MM.1S (cell line): ENCODE measurements at regions not wholly inside any gene's neighbourhood (a gene's known extent, or its start where the extent isn't known, plus 50 kb on each side); places are given as distances from the start of the nearest gene placed in this dataset.

Experiments
- DNase-seq: peaks from one replicate; pipeline ENCODE4 v3.0.0-alpha.2; 2015
- H2AFZ ChIP-seq: fragments of 300-600 bp; sonication (generic); 2 replicates; pipeline ENCODE4 v1.6.0; 2016; ENCODE audit warnings: antibody characterized with exemption, low read length
- H3F3A ChIP-seq: fragments of 300-600 bp; sonication (generic); 2 replicates; pipeline ENCODE4 v1.6.1; 2016; ENCODE audit warnings: mild to moderate bottlenecking, antibody characterized with exemption, low read length, moderate library complexity, mixed read lengths; ENCODE audit not compliant: insufficient read depth
- H3K27ac ChIP-seq: fragments of 300-600 bp; sonication (generic); 2 replicates; pipeline ENCODE4 v1.5.1; 2016; ENCODE audit warnings: mild to moderate bottlenecking, low read length
- H3K27me3 ChIP-seq: fragments of 300-600 bp; sonication (generic); replicated peaks from 2 replicates; pipeline ENCODE4 v1.6.0; 2016; ENCODE audit warnings: low read length; ENCODE audit not compliant: insufficient read depth
- H3K36me3 ChIP-seq: fragments of 300-600 bp; sonication (generic); replicated peaks from 2 replicates; pipeline ENCODE4 v1.6.1; 2016; ENCODE audit warnings: mild to moderate bottlenecking, low read length, mixed read lengths; ENCODE audit not compliant: insufficient read depth
- H3K4me1 ChIP-seq: fragments of 300-600 bp; sonication (generic); 2 replicates; pipeline ENCODE4 v1.6.1; 2016; ENCODE audit warnings: low read length, mixed read lengths
- H3K4me2 ChIP-seq: fragments of 300-600 bp; sonication (generic); 2 replicates; pipeline ENCODE4 v1.6.0; 2016; ENCODE audit warnings: low read depth, low read length
- H3K4me3 ChIP-seq: fragments of 300-600 bp; sonication (generic); 2 replicates; pipeline ENCODE4 v1.5.1; 2016; ENCODE audit warnings: low read length, mixed read lengths
- H3K79me2 ChIP-seq: fragments of 300-600 bp; sonication (generic); 2 replicates; pipeline ENCODE4 v1.6.1; 2016; ENCODE audit warnings: mixed run types, low read length, mixed read lengths
- H3K9ac ChIP-seq: fragments of 300-600 bp; sonication (generic); 2 replicates; pipeline ENCODE4 v1.6.1; 2016; ENCODE audit warnings: low read length, mixed read lengths
- H3K9me2 ChIP-seq: fragments of 300-600 bp; sonication (generic); replicated peaks from 2 replicates; pipeline ENCODE4 v1.6.1; 2016; ENCODE audit warnings: mild to moderate bottlenecking, low read length, mixed read lengths; ENCODE audit not compliant: insufficient read depth
- H3K9me3 ChIP-seq: fragments of 300-600 bp; sonication (generic); replicated peaks from 2 replicates; pipeline ENCODE4 v1.6.1; 2016; ENCODE audit warnings: mild to moderate bottlenecking, low read length, mixed read lengths; ENCODE audit not compliant: insufficient read depth
- H4K20me1 ChIP-seq: fragments of 300-600 bp; sonication (generic); 2 replicates; pipeline ENCODE4 v1.6.1; 2016; ENCODE audit warnings: mild to moderate bottlenecking, low read length, moderate library complexity, mixed read lengths; ENCODE audit not compliant: insufficient read depth
- EZH2 ChIP-seq: fragments of 300-600 bp; sonication (generic); optimal IDR thresholded peaks from 2 replicates; pipeline ENCODE3; 2017; ENCODE audit warnings: low read depth, mild to moderate bottlenecking, antibody characterized with exemption, low read length, mixed read lengths
- EZH2phosphoT487 ChIP-seq: fragments of 300-600 bp; sonication (generic); IDR thresholded peaks from 2 replicates; pipeline ENCODE4 v1.6.1; 2018; ENCODE audit warnings: antibody characterized with exemption, low read length
- TF ChIP-seq, protein P1 (sequence below): fragments of 300-600 bp; sonication (generic); IDR thresholded peaks from 2 replicates; pipeline ENCODE4 v1.5.1; 2016; ENCODE audit warnings: antibody characterized with exemption, low read length, mixed read lengths

DNA sequence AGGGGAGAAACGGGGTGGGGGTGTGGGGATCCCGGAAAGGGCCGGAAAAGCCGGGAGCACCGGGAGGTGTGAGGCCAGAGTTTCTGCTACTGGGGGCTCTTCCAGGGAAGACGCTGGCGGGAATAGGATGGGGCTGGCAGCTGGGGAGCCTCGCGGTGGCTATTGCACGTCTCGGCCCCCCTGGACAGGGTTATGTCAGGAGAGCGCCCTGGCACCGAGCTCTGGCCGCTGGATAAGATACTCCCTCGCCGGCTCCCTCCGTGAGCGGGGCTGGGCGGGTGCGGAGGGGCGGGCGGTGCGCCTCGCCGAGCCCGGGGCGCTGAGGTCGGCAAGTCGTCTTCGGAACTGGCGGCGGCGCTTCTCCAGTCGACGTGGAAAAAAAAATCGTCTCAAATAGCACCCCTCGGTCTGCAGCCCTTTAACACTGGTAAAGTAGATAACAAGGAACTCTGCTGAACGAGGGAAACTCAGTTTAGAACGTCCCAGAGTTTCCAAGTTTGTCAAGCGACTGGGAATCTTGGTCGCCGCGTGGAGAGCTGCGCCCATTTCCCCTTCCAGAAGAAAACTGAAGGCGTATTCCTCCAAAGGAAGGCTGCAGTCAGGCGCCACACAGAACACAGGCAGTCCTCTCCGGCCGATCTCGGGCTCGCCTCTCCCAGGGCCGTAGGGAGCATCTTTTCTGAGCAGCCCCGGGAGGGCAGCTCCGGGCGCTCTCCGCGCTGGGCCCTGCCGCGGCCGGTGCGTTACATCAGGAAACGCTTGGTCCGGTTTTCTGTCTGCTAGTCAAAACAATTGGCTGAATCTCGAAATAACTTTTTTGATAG is 115.1 kb downstream of the KCNRG start:
- Histone ChIP-seq H3K27ac (peak overlapping the region; percentile 3; the same call in 1 of the 2 replicates), H3K4me2 (peak overlapping the region; percentile 92), H3K36me3 (no peaks in the 10 kb centered on the region), H3K9me3 (no peaks in the 10 kb centered on the region), H4K20me1 (no peaks in the 10 kb centered on the region), H3K4me3 (peak overlapping the region; percentile 62), H2AFZ (peak overlapping the region; percentile 67), H3K79me2 (no peaks in the 10 kb centered on the region), H3K27me3 (peaks cover 16% of the 10 kb centered on the region), H3K9ac (peak overlapping the region; percentile 54), H3F3A (peaks cover 22% of the 10 kb centered on the region), H3K9me2 (no peaks in the 10 kb centered on the region), H3K4me1 (peaks cover 22% of the 10 kb centered on the region)
- DNase-seq, result peak; percentile 17
- TF ChIP-seq EZH2phosphoT487, result no peak
- TF ChIP-seq, protein P1, sequence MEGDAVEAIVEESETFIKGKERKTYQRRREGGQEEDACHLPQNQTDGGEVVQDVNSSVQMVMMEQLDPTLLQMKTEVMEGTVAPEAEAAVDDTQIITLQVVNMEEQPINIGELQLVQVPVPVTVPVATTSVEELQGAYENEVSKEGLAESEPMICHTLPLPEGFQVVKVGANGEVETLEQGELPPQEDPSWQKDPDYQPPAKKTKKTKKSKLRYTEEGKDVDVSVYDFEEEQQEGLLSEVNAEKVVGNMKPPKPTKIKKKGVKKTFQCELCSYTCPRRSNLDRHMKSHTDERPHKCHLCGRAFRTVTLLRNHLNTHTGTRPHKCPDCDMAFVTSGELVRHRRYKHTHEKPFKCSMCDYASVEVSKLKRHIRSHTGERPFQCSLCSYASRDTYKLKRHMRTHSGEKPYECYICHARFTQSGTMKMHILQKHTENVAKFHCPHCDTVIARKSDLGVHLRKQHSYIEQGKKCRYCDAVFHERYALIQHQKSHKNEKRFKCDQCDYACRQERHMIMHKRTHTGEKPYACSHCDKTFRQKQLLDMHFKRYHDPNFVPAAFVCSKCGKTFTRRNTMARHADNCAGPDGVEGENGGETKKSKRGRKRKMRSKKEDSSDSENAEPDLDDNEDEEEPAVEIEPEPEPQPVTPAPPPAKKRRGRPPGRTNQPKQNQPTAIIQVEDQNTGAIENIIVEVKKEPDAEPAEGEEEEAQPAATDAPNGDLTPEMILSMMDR, result no peak
- no peak for TF ChIP-seq EZH2

DNA sequence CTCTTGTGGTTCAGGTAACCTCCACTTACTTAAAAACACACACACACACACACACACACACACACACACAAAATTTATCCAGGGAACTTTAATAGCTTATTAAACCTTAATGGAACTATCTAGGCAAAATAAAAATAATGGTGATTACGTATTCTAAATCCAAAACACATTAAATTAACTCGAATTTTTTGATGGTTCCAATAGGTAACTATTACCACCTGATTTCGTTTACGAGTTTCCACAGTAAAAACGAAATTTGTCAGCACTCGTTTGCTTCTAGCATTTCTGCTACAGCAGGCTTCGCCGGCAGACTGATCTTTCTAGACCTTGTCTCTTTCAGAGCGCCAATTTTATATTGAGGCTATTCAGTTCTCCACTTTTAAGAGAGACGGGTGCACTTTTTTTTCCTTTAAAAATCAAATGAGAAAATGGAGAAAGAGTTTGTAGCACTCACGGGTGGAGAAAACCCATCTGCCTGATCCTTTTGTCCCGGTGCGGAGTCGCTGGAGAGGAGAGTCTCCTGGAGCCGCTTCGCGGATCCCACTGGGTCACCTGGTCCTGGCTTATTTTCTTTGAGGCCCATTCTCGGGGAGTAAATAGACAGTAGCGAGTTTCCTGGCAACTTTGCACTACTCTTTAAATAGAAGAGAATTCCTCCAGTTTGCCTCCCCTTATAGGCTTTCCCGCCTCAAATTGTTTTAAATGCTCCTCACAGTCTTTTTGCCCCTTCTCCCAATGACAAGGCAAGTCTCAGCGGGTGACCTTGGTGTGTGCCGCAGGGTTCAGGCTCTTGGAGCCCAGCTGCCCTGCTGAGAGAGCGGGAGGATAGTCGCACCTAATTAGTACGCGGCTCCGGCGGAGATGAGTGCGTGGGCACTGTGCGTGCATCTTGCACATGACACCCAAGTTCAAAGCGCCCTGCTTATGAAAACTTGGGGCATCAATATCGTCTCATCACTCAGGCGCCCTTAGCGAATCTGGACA is 117.0 kb downstream of the KCNRG start:
- peaks cover 16% of the 10 kb centered on the region for H3K27me3 ChIP-seq
- no peak for TF ChIP-seq EZH2
- TF ChIP-seq, protein P1, result no peak
- TF ChIP-seq EZH2phosphoT487, result no peak
- no peak overlapping the region for H3K27ac ChIP-seq

DNA sequence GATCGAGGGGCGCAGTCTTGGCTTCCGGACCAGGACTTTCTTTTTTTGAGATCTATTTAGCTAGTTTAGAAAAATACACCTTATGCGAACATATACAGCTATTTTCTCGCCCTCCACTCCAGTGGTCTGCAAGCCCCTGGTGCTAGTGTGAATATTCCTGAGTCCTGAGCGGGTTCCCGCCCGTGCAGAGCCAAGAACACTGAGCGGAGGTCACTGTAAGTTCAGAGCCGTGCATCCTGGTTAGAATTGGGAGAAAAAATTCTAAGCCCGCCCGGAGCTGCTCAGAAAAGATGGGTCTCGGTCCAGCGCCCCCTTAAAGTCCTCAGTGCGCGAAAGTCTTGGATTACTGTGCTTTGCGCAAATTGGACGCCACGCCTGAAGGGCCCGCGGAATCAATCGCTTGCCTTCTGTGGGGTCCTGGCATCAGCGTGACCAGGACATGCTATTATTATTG is 117.7 kb downstream of the KCNRG start:
- H3F3A ChIP-seq, result peaks cover 20% of the 10 kb centered on the region
- no peak overlapping the region for H3K4me2 ChIP-seq
- DNase-seq, result no peak
- H3K9me2 ChIP-seq, result no peaks in the 10 kb centered on the region
- H4K20me1 ChIP-seq, result no peaks in the 10 kb centered on the region
- peaks cover 16% of the 10 kb centered on the region for H3K27me3 ChIP-seq
- no peaks in the 10 kb centered on the region for H3K36me3 ChIP-seq
- H3K9me3 ChIP-seq, result no peaks in the 10 kb centered on the region
- no peak overlapping the region for H3K9ac ChIP-seq
- no peak overlapping the region for H2AFZ ChIP-seq
- peaks cover 12% of the 10 kb centered on the region for H3K4me1 ChIP-seq
- H3K4me3 ChIP-seq, result no peak overlapping the region
- H3K27ac ChIP-seq, result no peak overlapping the region
- no peaks in the 10 kb centered on the region for H3K79me2 ChIP-seq
- TF ChIP-seq, protein P1, result no peak
- TF ChIP-seq EZH2 (no peak), EZH2phosphoT487 (no peak)

More for the DNA sequence above, 117.0 kb downstream of the KCNRG start:
- Histone ChIP-seq H4K20me1 (no peaks in the 10 kb centered on the region), H3K9me3 (no peaks in the 10 kb centered on the region), H3K4me2 (no peak overlapping the region), H3K4me3 (no peak overlapping the region), H2AFZ (no peak overlapping the region), H3K36me3 (no peaks in the 10 kb centered on the region), H3K4me1 (peaks cover 14% of the 10 kb centered on the region), H3K79me2 (no peaks in the 10 kb centered on the region), H3F3A (peaks cover 22% of the 10 kb centered on the region), H3K9me2 (no peaks in the 10 kb centered on the region), H3K9ac (no peak overlapping the region)
- no peak for DNase-seq
